Cardiac muscle cell (in vitro differentiated cells and primary cell): ENCODE measurements at regions not wholly inside any gene's neighbourhood (a gene's known extent, or its start where the extent isn't known, plus 50 kb on each side); places are given as distances from the start of the nearest gene placed in this dataset.

Experiments
- DNase-seq, 2 donors: peaks; one replicate each; pipeline versions ENCODE4 v3.0.0 to v3.0.0-alpha.2; 2010 to 2017; ENCODE audit warnings: low read depth in 1 of 2, low spot score in 1 of 2
- H3K27ac ChIP-seq: fragments of 200-600 bp; sonication (generic); 2 replicates; pipeline ENCODE4 v1.5.1; 2016
- H3K27me3 ChIP-seq: fragments of 200-600 bp; sonication (generic); 2 replicates; pipeline ENCODE4 v1.6.0; 2016; ENCODE audit warnings: control low read depth
- H3K36me3 ChIP-seq: fragments of 200-600 bp; sonication (generic); 2 replicates; pipeline ENCODE4 v1.5.1; 2016; ENCODE audit warnings: control low read depth
- H3K4me1 ChIP-seq: fragments of 200-600 bp; sonication (generic); 2 replicates; pipeline ENCODE4 v1.8.1; 2017; ENCODE audit warnings: low read depth, mild to moderate bottlenecking, mixed run types
- H3K4me3 ChIP-seq: fragments of 200-600 bp; sonication (generic); 2 replicates; pipeline ENCODE4 v1.5.1; 2016; ENCODE audit warnings: mild to moderate bottlenecking
- H3K9me3 ChIP-seq: fragments of 200-600 bp; sonication (generic); 2 replicates; pipeline ENCODE4 v1.5.1; 2017; ENCODE audit warnings: low read depth, mild to moderate bottlenecking, control low read depth
- TF ChIP-seq, protein P1 (sequence below): IDR thresholded peaks from 2 replicates; pipeline ENCODE4 v1.5.1; 2012; ENCODE audit warnings: low read depth, mild to moderate bottlenecking, low read length

DNA sequence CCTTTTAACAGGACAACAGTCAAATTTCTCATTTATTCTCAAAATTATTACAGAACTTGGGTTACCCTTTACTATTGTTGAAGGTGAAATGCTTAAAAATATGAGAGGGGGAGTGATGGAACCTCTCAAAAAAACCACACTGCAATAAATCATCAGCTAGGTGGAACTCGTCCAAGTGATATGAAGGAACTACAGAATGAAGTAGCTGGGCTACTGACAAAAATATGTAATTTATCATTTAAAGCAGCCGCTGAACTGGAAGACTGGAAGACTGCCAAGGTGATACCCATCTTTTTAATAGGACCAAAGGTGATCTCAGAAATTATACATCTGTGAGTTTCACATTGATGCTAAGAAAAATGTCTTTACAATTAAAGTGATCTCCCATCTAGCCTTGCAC, 597.7 kb upstream of the TENM3 start:
- no peak for DNase-seq
- TF ChIP-seq, protein P1, sequence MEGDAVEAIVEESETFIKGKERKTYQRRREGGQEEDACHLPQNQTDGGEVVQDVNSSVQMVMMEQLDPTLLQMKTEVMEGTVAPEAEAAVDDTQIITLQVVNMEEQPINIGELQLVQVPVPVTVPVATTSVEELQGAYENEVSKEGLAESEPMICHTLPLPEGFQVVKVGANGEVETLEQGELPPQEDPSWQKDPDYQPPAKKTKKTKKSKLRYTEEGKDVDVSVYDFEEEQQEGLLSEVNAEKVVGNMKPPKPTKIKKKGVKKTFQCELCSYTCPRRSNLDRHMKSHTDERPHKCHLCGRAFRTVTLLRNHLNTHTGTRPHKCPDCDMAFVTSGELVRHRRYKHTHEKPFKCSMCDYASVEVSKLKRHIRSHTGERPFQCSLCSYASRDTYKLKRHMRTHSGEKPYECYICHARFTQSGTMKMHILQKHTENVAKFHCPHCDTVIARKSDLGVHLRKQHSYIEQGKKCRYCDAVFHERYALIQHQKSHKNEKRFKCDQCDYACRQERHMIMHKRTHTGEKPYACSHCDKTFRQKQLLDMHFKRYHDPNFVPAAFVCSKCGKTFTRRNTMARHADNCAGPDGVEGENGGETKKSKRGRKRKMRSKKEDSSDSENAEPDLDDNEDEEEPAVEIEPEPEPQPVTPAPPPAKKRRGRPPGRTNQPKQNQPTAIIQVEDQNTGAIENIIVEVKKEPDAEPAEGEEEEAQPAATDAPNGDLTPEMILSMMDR: no peak
- Histone ChIP-seq H3K4me3 (no peak overlapping the region), H3K4me1 (peaks cover 4% of the 10 kb centered on the region), H3K9me3 (no peaks in the 10 kb centered on the region), H3K27me3 (no peaks in the 10 kb centered on the region), H3K36me3 (no peaks in the 10 kb centered on the region), H3K27ac (no peak overlapping the region)

DNA sequence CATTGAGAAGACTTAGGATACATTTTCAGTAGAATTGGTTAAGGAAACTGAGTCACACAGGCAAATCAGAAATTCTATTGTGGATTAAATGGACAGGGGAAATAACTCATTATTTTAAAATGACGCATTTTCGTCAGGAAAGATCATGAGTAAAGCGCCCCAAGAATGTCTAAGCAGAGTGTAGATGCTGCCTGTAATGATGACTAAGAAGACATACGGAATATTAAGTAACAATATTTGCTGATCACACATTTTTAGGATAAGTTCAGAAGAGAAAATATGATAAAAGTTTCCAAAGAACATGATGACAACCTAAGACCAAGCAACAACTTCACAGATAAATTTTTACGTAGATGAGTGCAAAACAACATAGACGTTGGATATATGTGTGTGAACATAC, 596.3 kb upstream of the TENM3 start:
- TF ChIP-seq, protein P1: no peak
- Histone ChIP-seq H3K27ac (no peak overlapping the region), H3K9me3 (no peaks in the 10 kb centered on the region), H3K4me3 (no peak overlapping the region), H3K36me3 (no peaks in the 10 kb centered on the region), H3K27me3 (no peaks in the 10 kb centered on the region), H3K4me1 (peaks cover 6% of the 10 kb centered on the region)
- DNase-seq: peak in 1 of 2 donors; percentile 51

DNA sequence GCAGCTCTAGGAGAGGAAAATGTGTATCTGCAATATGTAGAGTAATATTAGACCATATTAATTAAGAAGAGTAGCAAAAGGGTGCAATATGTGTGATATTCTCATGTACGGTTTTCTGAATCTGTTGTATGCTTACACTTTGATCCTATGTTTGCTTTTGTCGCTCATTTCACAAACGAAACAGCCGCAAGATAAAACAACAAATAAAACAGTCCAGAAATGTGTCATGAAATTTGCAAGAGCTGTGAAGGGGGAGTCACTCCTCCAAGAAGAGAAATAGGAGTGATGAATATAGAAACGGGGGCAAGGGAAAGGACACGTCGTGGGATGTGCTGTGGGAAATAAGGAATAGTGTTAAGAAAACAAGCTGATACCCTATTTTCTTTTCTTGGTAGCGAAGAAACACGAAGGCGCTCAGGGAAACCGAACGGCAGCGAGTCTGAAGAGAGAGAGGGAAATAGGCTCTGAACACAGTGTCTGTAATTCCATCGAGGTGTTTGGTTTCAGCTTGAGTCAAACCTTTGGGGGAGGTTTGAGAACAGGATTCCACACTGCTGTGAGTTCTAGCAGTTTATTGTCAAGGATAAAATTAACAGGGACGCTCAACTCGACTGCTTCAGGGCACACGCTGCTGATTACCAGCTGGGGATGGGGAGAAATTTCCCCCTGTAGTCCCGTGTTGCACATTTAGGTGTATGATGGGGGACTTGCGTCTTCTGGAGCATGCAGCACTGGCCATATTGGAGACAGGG, 595.6 kb upstream of the TENM3 start:
- Histone ChIP-seq H3K9me3 (no peaks in the 10 kb centered on the region), H3K36me3 (no peaks in the 10 kb centered on the region), H3K4me3 (no peak overlapping the region), H3K27me3 (no peaks in the 10 kb centered on the region), H3K27ac (no peak overlapping the region), H3K4me1 (peaks cover 6% of the 10 kb centered on the region)
- DNase-seq: peak in 1 of 2 donors; percentile 49
- TF ChIP-seq, protein P1: no peak

DNA sequence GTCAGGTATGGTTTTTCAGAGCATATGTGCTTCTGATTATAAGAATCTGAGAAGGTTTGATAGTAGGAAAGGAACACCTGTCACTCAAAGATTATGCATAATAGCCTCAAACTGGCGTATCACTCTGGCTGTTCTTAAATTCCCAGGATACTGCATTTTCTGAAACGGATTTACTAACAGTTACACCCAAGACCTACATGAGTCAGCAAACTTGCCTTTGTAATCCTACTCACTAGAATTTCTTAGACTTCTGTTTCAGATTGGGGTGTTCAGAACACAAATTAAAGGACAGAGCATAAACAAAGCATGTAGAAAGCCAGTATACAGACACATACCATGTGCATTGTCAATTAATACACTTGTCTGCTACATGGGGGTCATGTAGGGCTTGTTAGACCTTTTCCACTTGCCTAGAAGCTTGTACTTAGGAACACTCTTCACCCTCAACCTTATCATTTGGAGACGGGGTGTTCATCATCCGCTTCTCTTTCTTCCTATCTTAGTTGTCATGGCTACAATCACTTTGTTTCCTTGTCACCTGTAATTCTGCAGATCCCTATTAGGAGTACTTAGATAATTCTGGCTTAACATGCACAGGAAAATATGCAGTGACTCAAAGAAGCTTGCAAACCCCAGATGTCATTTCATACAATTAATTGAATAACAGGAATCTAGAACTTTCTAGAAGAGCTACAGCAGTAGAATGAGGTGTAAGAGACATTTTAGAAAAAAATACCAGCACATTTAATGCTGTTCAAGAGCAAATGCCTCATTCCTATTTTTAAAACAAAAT, 593.0 kb upstream of the TENM3 start:
- Histone ChIP-seq H3K4me3 (no peak overlapping the region), H3K27me3 (no peaks in the 10 kb centered on the region), H3K9me3 (no peaks in the 10 kb centered on the region), H3K4me1 (peaks cover 6% of the 10 kb centered on the region), H3K27ac (no peak overlapping the region), H3K36me3 (no peaks in the 10 kb centered on the region)
- TF ChIP-seq, protein P1: no peak
- peak in 1 of 2 donors; percentile 21 for DNase-seq

DNA sequence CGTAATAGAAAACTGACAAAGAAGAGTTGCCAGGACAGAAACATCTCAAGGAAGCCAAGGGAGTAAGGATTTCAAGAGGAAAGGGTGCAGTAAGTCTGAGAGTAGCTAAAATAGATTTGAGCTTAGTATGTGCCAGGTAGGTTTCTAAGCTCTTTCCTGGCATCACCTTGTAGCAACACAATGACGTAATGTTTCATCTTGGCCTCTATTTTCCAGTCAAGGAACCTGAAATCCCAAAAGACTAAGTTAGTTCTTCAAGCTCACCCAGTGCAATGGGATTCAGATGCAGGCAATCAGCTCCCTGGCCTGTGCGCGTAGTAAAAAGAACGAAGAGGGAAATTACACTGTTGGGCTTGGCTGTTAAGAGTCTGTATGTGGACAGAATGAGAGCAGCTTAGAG, 586.5 kb upstream of the TENM3 start:
- H3K4me1 ChIP-seq: no peaks in the 10 kb centered on the region
- no peak overlapping the region for H3K27ac ChIP-seq
- TF ChIP-seq, protein P1: no peak
- no peak for DNase-seq
- no peaks in the 10 kb centered on the region for H3K27me3 ChIP-seq
- H3K36me3 ChIP-seq: no peaks in the 10 kb centered on the region
- no peak overlapping the region for H3K4me3 ChIP-seq
- H3K9me3 ChIP-seq: no peaks in the 10 kb centered on the region
